Fibroblast of peridontal ligament (primary cell): ENCODE measurements at regions not wholly inside any gene's neighbourhood (a gene's known extent, or its start where the extent isn't known, plus 50 kb on each side); places are given as distances from the start of the nearest gene placed in this dataset.
"Not testable (repeated sequence)": the region's sequence is repeated elsewhere in the genome, so short reads cannot be mapped to it uniquely, and the experiment has no call there.

ENCODE experiments used
- DNase-seq: peaks from one replicate; pipeline ENCODE4 v3.0.0-alpha.2; 2010; ENCODE audit errors: extremely low read depth

DNA sequence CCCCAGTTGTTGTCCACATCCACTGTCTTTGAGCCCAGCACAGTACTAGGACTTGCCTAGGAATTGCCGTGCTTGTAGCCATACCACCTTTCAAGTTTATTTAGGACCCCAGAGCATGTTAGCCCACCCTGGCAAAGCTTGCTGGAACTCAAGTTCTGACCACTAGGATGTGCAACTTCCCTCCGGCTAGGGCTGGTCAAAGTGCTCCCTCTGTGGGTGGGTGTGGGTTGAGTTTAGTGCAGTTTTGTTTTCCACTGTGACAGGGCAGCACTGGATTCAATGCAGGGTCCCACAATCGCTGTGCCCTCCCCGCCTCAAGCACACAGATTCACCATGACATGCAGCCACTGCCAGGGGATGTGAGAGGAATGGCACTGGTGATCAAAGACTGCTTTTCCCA is 96.0 kb downstream of the RASGEF1B start:
- no peak for DNase-seq

DNA sequence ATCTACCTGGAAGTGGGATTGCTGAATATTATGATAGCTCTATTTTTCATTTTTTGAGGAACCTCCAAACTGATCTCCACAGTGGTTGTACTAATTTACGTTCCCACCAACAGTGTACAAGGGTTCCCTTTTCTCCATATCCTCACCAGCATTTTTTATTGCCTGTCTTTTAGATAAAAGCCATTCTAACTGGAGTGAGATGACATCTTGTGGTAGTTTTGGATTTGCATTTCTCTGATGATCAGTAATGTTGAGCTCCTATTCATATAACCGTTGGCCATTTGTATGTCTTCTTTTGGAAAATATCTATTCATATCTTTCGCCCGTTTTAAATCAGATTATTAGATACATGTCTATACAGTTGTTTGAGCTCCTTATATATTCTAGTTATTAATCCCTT is 101.8 kb downstream of the RASGEF1B start:
- DNase-seq: peak; percentile 55

DNA sequence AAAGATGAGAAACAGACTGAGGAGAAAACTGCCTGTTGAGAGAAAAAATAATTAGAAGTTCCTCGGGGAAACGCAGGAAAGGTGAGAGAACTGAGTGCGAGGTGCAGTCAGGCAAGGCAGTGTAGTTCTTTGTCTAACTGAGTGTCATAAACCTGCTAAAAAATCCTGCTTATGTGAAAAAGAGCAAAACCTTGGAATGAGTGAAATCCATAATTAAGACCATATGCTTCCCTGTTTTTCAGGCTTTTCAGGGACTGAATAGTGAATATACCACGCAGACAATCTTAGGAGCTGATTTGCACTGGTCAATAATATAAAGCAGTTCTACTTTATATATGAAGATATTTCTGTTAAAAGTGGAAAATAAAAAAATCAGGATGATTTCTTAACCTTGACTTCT is 104.9 kb downstream of the RASGEF1B start:
- peak; percentile 81 for DNase-seq

DNA sequence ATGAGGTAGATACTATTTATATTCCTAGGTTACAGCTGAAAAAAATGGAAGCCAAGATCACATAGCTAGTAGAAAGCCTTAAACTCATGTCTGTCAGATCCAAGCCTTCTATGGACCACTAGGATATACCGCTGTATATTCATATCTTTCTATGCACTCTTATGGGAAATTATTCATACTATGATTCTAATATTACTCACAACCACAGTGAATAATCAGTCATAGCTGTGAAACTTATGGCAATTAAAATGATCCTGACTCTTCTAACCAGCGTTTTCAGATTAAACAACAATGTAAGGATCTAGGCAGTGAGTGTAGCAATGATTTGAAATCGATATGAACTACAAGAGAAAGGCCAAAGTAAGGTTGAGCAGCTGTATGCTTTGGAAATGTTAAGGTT is 111.0 kb downstream of the RASGEF1B start:
- DNase-seq: no peak

DNA sequence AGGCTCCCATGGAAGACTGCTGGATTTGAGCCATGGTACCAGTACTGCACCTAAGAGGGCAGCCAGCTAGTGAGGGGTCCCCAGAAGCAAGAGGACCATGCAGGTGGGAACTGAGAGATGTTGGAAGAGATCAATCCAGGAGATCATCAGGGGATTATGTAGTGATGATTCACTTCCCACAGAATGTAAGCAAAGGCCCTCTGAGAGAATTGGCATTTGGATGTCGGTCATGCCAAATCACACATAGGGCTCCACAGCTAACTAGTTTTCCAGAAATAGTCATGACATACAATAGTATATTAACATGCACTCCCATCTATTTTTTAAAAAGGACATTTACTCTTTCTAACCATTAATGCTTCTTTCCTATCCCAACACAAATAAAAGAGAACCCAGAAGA is 112.5 kb downstream of the RASGEF1B start:
- DNase-seq: peak; percentile 80

DNA sequence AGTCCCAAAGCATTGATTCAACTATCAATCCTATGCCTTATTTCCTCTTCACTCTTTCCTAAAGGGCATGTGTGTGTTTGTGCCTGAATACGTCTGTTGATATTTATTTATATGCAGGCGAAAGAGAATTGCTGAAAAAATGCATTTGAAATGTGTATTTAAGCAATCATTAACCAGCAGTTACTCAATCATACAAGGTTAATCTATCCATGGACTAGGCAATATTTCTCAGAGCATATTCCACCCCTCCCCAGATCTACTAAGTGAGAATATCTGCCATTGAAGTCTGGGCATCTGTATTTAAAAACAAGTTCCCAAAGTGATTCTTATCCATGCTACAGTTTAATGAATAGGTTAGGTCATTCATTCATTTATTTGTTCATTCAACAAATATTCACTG is 113.6 kb downstream of the RASGEF1B start:
- no peak for DNase-seq

DNA sequence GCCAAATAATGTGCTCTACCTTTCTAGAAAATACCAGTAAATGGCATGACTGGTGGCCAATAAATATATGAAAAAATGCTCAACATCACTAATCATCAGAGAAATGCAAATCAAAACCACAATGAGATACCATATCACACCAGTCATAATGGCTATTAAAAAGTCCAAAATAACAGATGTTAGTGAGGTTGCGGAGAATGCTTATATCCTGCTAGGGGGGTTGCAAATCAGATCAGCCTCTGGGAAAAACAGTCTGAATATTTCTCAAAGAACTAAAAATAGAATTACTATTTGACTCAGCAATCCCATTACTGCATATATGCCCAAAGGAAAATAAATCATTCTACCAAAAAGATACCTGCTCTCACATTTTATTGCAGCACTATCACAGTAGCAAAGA is 115.1 kb downstream of the RASGEF1B start:
- no peak for DNase-seq

DNA sequence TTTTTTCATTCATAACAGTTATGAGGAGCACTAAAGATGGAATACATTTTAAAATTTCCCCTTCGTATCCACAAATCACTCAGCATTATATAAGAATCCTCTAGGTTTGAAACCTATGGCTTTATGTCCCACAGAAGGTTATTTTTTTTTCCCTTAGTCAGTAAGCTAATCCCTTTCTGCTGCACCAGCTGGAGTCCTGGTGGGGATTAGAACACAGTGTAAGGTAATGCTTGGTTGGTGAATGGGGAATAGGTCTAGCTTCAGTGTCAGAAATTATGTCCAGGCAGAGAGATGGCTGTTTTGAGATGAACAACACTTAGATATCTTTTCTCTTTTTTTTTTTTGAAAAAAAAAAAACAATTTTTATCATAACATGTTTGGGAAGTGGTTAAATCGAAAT is 116.6 kb downstream of the RASGEF1B start:
- no peak for DNase-seq

DNA sequence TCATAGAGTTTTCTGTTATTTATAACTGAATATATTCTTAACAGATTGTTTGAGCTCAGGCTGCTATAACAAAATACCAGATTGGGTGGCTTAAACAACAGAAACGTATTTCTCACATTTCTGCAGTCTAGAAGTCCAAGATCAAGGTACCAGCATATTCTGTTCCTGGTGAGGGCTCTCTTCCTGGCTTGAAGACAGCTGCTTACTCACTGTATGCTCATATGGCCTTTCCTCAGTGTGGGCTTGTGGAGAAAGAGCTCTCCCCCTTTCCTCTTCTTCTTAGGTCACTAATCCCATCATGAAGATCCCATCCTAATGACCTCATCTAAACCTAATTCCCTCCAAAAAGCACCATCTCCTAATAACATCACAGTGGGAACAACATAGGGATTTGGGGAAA is 117.8 kb downstream of the RASGEF1B start:
- peak; percentile 69 for DNase-seq

DNA sequence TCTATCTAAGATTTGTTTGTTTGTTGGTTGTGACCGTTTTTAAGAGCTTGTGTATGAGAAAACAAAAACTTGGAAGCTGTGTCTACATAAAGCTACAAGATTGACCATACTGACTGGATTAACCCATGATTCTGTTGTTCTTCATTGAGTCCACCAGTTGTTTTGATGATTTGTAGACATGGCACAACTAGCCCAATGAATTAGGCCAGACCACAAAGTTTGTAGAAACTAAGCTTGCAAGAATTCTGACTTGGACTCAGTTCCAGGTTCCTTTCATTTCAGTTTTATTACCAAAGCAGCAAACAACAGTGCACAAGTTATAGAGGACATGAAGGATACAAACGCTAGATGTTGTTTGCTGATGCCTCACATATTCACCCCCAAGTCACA is 119.3 kb downstream of the RASGEF1B start:
- DNase-seq: peak; percentile 95

DNA sequence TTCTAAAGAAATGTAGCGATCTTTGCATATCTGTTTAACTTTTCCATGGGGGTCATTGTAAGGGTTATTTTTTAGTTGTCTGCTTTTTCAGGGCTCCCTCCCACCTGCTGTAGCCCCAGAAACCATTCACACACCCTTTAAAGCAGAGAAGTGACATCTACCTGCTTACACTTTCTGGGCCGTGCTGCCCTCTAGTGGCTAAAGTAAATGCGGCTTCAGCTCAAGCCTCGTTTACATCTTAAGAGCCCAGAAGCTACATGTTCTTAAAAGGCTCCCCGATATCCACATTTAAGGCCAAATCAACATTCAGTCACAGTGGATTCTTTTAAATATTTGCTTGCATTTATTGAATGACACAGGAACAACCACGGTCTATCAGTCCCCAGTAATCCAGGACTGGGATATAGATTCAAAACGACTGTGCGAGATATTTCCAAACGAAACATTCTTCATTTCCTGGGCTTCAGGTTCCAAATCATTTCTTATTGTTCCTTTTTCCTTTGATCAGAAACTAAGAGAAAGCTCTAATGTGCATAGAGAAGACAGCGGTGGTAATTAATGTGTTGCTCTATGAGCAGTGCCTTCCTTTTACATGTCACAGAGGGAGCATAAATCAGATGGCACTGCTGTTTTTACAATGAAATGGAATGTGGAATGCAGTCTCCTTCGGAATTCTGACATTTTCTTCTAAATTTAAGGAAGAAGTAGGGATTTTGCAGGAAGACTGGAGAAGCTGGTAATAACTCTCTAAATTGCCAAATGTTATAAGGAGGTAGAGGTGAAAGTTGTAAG is 119.9 kb downstream of the RASGEF1B start:
- DNase-seq: peak; percentile 89

DNA sequence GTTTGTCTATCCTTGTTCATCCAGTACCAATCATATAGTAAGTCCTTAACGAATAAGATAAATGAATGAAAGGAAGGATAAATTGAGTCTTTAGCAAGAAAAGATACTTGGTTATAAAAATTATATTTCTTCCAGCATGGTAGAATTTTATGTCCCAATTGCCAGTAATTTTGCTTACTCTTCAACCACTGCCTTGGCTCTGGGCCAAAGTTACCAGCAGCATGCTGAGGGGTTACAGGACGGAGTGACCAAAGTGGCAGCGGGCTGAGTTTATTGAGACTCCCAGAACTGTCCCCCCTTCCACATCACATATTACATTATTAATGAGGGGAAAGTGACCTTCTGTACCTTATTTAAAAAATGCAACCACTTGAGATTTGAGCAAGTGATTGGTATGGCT is 121.7 kb downstream of the RASGEF1B start:
- no peak for DNase-seq

DNA sequence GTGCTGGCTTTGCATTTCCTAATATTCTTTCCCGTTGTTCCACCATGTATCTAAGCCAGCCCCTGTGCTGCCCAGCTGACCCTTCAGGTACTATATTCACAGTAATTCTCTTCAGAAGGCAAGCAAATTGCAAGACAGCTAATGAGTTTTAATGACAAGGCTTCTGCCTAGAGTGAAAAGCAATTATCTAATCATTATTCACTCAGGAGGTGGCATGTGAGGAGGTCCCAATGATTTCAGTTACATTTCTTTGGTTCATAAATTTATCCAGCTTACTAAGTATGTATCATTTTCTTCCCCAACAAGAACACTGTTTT is 123.0 kb downstream of the RASGEF1B start:
- no peak for DNase-seq

DNA sequence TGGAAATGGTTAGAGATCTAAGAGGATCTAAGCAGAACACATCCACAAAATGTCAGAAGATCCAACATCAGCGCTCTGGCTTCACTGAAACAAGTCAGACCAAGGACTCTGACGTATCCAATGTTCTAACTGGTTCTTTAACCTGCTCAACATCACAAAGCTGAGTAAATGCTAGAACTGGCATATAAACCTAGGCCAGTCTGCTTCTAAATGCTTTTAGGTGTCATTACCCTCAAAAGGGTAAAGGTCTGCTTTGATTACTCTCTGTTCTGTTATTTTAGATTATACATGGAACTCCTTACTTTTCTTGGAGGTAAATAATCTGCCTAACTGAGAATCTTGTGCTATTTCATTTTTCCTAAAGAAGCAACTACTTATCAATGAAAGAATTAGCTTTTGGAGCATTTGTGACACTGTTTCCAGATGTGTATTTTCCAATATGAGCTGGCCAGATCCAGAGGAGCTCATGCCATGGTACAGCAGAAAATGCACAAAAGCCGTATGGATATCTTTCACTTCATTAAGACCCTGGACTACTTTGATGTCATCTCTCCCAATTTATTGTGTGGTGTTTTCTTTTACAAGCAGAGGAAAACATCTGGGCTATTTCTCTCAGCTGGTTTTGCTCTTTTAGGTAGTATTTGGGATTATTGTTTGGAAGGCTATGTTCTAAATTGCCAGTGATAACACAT is 123.5 kb downstream of the RASGEF1B start:
- DNase-seq: no peak

DNA sequence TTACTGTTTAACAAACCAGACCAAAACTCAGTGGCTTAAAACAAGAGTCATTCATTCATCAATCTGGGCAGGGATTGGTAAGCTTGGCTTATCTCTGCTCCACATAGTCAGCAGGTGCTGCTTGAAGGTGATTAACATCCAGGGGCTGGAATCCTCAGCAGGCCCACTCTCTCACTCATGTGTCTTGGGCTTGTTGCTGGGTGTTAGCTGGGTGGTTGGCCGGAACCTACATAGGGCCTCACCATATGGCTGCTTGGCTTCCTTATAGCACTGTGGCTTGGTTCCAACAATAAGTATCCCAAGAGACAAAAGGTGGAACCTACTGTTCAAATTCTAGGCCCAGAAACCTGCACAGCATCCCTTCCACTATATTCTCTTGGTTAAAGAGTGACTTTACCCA is 125.0 kb downstream of the RASGEF1B start:
- no peak for DNase-seq

DNA sequence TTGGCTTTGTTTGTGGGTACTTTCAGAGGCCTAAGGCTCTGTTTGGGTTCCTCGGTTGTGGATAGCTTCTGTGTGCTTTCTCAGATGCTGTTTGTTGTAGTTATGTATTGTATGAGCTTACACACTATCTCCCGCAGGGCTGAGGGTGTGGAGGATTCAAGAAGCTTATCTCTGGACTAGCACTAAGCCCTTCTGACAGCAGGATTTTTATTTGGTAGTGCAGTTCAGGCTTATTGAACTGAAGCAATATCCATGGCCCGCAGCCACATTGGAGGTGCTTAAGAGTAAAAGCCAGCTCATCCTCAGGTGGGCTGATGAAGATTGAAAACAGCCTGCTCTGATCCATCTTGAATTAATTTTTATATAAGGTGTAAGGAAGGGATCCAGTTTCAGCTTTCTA is 128.2 kb downstream of the RASGEF1B start:
- no peak for DNase-seq

DNA sequence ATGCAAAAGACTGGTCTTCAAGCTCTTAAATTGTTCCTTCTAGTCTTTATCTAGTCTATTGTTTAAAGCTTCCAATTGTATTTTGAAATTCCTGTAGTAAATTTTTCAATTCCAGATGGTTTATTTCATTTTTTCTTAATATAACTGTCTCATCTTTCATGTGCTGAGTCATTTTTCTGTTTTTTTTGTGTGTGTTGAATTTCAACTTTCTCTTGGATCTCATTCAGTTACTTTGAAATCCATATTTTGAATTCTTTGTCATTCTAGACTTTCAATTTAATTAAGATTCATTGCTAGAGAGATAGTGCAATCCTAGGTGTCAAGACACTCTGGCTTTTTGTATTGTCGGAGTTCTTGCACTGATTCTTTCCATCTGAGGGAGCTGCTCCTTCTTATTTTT is 128.0 kb upstream of the PRKG2 start:
- DNase-seq: peak; percentile 54

DNA sequence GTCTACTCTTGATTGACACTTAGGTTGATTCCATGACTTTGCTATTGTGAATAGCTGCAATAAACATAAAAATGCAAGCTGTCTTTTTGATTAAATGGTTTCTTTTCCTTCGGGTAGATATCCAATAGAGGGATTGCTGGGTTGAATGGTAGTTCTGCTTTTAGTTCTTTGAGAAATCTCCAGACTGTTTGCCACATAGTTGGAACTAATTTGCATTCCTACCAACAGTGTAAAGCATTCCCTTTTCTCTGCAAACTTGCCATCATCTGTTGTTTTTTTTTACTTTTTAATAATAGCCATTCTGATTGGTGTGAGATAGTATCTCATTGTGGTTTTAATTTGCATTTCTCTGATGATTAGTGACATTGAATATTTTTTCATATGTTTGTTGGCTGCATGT is 122.2 kb upstream of the PRKG2 start:
- DNase-seq: peak; percentile 37

DNA sequence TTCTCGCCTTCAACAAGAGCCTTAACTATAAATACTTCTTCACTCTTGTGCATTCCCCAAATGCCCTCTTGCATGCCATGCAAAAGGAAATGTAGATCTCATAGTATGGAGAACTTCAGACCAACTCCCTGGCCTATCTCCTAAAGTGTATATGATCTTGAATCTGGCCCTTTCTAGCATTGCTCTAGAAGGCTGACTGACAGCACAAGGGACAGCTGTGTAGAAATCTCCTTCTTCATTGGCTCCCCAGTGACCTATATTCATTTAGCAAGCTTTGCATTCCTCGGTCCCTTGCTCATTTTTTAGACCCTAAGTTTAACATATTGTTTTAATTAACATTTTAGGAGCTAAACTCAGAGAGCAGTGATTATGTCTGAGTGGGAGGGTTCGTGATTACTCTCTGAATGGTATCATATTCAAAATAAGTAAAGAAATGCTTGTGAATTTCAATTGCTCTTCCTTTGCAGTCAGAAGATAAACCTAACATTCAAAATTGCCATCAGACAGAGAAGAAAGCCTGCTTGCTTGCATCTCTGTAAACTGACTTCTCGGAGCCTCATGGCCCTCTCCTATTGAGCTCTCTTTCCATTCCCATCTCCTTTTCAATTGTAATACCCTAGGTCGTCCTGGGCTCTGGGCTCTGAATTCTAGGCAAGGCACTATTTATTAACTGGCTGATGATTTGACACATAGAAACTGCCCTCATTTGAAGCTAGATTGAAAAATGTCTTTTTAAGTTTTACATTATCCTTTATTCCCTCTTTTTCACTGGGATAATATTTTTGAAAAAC is 120.3 kb upstream of the PRKG2 start:
- peak; percentile 90 for DNase-seq

DNA sequence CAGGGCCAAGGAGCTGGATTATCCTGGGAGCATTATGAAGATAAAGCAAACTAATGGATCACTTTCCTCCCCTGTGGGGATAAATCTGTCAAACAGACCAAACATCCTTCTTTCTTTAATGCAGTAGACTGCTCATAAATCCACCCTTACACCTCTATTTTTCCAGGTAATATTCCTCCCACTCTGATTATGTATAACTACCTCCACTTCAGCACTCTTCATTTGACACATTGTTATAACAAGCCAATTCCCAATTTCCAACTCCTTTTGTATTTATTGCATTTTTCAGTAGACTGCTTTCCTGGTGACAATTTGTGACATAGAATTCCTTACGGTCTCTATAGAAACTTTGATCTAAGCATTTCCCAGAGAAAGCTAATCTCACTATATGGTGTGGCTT is 115.0 kb upstream of the PRKG2 start:
- no peak for DNase-seq

DNA sequence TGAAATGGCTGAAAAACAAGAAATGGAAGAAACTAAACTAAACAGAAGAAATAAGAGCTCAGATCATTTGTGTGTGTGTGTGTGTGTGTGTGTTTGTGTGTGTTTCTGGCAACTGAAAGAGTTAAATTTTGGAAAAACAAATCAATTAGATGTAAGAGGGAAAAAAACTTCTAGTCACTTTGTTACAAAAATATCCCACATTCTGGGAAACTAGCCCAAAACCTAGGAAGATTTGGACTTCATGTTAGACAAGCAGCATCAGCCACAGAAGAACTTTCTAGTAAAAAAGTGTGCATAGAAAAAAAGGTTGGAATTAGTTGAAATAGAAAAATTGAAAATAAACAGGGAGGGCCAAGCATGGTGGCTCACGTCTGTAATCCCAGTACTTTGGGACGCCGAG is 111.6 kb upstream of the PRKG2 start:
- peak; percentile 69 for DNase-seq

DNA sequence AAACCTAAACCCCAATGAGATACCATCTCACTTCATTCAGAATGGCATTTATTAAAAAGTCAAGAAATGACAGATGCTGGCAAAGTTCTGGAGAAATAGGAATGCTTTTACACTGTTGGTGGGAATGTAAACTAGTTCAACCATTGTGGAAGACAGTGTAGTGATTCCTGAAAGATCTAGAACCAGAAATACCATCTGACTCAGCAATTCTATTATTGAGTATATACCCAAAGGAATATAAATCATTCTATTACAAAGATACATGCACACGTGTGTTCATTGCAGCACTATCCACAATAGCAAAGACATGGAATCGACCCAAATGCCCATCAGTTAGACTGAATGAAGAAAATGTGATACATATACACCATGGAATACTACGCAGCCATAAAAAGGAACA is 109.6 kb upstream of the PRKG2 start:
- DNase-seq: not testable (repeated sequence)

DNA sequence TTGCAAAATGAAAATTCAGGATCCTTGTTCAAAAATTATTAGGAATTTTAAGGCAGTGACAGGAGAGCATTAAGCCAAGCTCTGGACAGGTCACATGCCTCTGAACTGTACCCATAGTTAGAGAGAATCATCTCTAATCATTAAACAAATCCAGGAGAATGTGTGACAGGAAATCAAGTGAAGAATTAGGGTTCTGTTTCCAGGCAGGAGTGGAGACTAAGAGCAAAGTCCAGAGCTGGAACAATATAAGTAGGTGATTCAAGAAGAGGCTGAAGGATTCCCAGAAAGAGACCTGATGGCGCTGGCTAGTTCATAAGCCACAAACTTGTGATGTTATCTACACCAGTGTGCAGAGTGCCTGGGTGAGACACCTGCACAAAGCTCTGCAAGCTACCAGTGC is 104.6 kb upstream of the PRKG2 start:
- DNase-seq: no peak
